ENCODE measurements at regions not wholly inside any gene's neighbourhood (a gene's known extent, or its start where the extent isn't known, plus 50 kb on each side); places are given as distances from the start of the nearest gene placed in this dataset.

- DNase-seq, result no peak
These were observed 378.0 kb downstream of the UQCRFS1 start for GRCh38 chr19:28834996-28835395.

GRCh38 chr19:28831462-28831861, 381.5 kb downstream of the UQCRFS1 start:
- no peak for DNase-seq

- no peak for DNase-seq
These were observed 383.2 kb downstream of the UQCRFS1 start for GRCh38 chr19:28829762-28830161.

- DNase-seq, result no peak
These were observed 383.6 kb downstream of the UQCRFS1 start for GRCh38 chr19:28829359-28829758.

GRCh38 chr19:28828276-28828870, 384.6 kb downstream of the UQCRFS1 start:
- DNase-seq, result no peak

- no peak for DNase-seq
These were observed 385.6 kb downstream of the UQCRFS1 start for GRCh38 chr19:28827382-28827781.

GRCh38 chr19:28823338-28823961, 389.5 kb downstream of the UQCRFS1 start:
- DNase-seq, result no peak

GRCh38 chr19:28820289-28820688, 392.7 kb downstream of the UQCRFS1 start:
- DNase-seq, result no peak

- DNase-seq, result no peak
These were observed 397.7 kb downstream of the UQCRFS1 start for GRCh38 chr19:28815257-28815656.

GRCh38 chr19:28794301-28794700, 418.6 kb downstream of the UQCRFS1 start:
- no peak for DNase-seq

GRCh38 chr19:28793391-28794168, 419.4 kb downstream of the UQCRFS1 start:
- no peak for DNase-seq

GRCh38 chr19:28785971-28786370, 427.0 kb downstream of the UQCRFS1 start:
- DNase-seq, result no peak

- DNase-seq, result no peak
These were observed 448.9 kb downstream of the UQCRFS1 start for GRCh38 chr19:28764066-28764465.

- DNase-seq, result no peak
These were observed 466.5 kb downstream of the UQCRFS1 start for GRCh38 chr19:28746478-28746877.

GRCh38 chr19:28744943-28745342, 468.0 kb downstream of the UQCRFS1 start:
- no peak for DNase-seq

GRCh38 chr19:28744014-28744413, 468.9 kb downstream of the UQCRFS1 start:
- no peak for DNase-seq

GRCh38 chr19:28737021-28737895, 475.7 kb downstream of the UQCRFS1 start:
- peak; percentile 30 for DNase-seq

- no peak for DNase-seq
These were observed 476.4 kb downstream of the UQCRFS1 start for GRCh38 chr19:28736528-28736927.

GRCh38 chr19:28731577-28731976, 481.4 kb downstream of the UQCRFS1 start:
- DNase-seq, result no peak

- DNase-seq, result no peak
These were observed 482.0 kb downstream of the UQCRFS1 start for GRCh38 chr19:28730791-28731512.

GRCh38 chr19:28727480-28728159, 485.3 kb downstream of the UQCRFS1 start:
- no peak for DNase-seq
